Stimulated activated CD4-positive, alpha-beta T cell treated with anti-CD3 and anti-CD28 coated beads, Interleukin-15, amount 100 ng/mL, for 24 hours (primary cell): ENCODE measurements at regions not wholly inside any gene's neighbourhood (a gene's known extent, or its start where the extent isn't known, plus 50 kb on each side); places are given as distances from the start of the nearest gene placed in this dataset.
"Not testable (repeated sequence)": the region's sequence is repeated elsewhere in the genome, so short reads cannot be mapped to it uniquely, and the experiment has no call there.

Source experiments
- DNase-seq: peaks from one replicate; pipeline ENCODE4 v3.0.0-alpha.2; 2020

- DNase-seq = not testable (repeated sequence)
Observed at GRCh38 chr10:113501031-113501430, 51.8 kb upstream of the HABP2 start.
